Urothelium cell line (cell line): ENCODE measurements at regions not wholly inside any gene's neighbourhood (a gene's known extent, or its start where the extent isn't known, plus 50 kb on each side); places are given as distances from the start of the nearest gene placed in this dataset.

Experiments
- DNase-seq: peaks from one replicate; pipeline ENCODE4 v3.0.0; 2011; ENCODE audit warnings: low spot score, mixed read lengths
- FAIRE-seq: peaks from 2 replicates; lab custom pipeline; 2011; peaks lifted over from hg19 to GRCh38; lab: Jason Lieb, UNC

DNA sequence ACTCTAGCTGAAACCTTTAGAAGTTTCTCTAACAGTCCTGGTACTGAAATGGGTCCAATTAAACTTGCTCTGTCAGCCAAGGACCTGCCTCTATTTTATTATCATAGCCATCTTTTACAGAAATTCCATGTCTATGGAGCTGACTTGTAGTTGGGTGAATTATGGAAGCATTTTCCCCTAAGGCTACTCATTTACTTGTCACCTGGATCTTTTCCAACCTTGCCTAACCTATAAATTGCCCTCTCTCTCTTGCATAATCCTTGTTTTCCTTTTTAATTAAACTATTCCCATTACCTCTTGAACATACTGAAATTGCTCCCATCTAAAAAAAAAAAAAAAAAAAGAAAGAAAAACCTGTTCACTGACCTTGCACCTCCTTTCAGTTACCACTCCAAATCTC, 74.6 kb upstream of the DOK6 start:
- FAIRE-seq (no peak), DNase-seq (no peak)

DNA sequence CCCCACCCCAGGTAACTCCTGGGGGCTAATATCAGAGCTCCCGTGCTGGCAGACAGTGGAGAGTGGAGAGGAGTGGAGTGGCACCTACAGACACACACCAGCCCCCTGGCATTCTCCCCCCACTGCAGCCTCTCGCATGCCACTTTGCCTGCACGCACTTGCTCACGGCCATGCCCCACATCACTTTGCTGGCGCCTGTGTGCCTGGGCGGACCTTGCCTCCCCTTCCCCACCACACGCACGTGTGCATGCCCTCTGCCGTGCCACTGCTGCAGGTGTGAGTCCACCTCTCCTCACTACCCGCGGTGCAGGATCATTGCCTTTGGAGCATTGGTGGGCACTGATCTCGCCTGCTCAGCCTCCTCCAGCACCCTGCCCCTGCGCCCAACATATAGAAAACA, 72.6 kb upstream of the DOK6 start:
- no peak for DNase-seq

DNA sequence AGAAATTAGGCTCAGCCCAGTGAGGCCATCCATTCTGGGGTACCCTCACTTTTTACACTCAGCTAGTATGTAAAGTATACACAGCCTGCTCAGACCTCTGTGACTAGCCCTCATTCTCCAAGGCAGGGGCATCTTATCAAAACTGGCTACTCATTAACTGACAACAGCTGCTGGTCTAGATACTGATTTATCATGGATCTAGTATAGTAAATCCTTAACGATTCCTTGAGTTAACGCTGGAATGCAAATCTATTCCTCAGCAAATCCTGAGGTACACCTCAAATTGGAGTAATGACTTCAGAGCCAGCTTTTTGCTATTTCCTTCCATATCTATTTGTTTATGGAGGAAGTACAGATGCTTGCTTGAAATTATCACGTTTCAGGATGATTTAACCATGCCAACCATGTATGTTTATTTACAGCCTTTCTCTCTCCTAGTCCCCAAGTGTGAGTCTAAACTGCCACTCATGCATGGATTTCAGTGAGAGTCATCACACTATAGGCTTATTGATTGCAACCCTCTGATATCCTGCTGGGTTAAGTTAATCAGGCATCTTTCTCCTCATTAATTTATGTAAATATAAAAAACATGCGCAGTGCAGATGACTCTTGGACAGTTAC, 70.2 kb upstream of the DOK6 start:
- DNase-seq = no peak

More for the DNA sequence above, 72.6 kb upstream of the DOK6 start:
- FAIRE-seq = no peak

DNA sequence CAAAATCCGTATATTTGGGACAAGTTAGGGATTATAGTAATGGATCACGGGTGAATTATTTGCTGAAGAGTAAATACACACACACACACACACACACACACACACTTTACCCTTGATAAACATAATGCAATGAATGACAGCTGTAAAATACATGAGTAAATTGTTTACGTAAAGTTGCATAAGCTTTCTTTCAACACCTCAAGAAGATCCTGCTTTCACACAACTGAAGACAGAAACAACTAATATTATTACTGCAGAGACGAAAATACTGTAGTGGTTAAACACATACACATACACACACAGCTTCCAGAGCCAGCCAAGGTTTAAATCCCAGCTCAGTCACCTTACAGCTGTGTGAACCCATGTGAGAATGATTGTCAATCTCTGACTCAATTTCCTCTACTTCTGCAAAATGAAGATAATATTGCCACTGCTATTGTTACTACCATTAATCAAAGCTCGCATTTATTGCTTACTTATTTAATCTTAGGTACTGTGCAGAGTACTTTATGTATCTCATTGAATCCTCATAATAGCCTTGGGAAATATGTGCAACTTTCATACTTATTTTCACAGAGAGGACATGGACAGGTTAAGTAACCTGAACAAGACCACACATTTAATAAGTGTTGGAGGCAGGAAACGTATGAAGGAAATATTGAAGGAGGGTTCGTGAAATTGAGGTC, 50.6 kb upstream of the DOK6 start:
- FAIRE-seq (no peak), DNase-seq (no peak)

More for the DNA sequence above, 70.2 kb upstream of the DOK6 start:
- no peak for FAIRE-seq
